Limb (tissue), 2 donors: ENCODE measurements at regions not wholly inside any gene's neighbourhood (a gene's known extent, or its start where the extent isn't known, plus 50 kb on each side); places are given as distances from the start of the nearest gene placed in this dataset.
A peak's percentile ranks its signal among the peaks of the same experiment; 100 is the strongest.

Experiments
- DNase-seq, 2 donors: peaks; one replicate each; pipeline ENCODE4 v3.0.0-alpha.2; 2016; ENCODE audit errors: extremely low spot score in 2 of 2

GRCh38 chr3:146914409-146914808 is 309.3 kb upstream of the PLSCR5 start:
- DNase-seq, result no peak

- peak in 1 of 2 donors; percentile 16 for DNase-seq
These were observed 307.3 kb upstream of the PLSCR5 start for GRCh38 chr3:146912241-146913015.

- no peak for DNase-seq
These were observed 298.8 kb upstream of the PLSCR5 start for GRCh38 chr3:146903927-146904326.

GRCh38 chr3:146899171-146899570 is 294.0 kb upstream of the PLSCR5 start:
- DNase-seq, result no peak

- no peak for DNase-seq
These were observed 291.6 kb upstream of the PLSCR5 start for GRCh38 chr3:146896711-146897110.

GRCh38 chr3:146895026-146895749 is 290.0 kb upstream of the PLSCR5 start:
- DNase-seq, result no peak

- DNase-seq, result no peak
These were observed 289.3 kb upstream of the PLSCR5 start for GRCh38 chr3:146894406-146894805.

GRCh38 chr3:146892041-146892440 is 286.9 kb upstream of the PLSCR5 start:
- no peak for DNase-seq

- DNase-seq, result no peak
These were observed 284.5 kb upstream of the PLSCR5 start for GRCh38 chr3:146889626-146890025.

GRCh38 chr3:146888176-146888575 is 283.0 kb upstream of the PLSCR5 start:
- DNase-seq, result no peak

- DNase-seq, result no peak
These were observed 279.6 kb upstream of the PLSCR5 start for GRCh38 chr3:146884721-146885120.

GRCh38 chr3:146884296-146884695 is 279.1 kb upstream of the PLSCR5 start:
- no peak for DNase-seq

- no peak for DNase-seq
These were observed 278.1 kb upstream of the PLSCR5 start for GRCh38 chr3:146883288-146883687.

- no peak for DNase-seq
These were observed 277.0 kb upstream of the PLSCR5 start for GRCh38 chr3:146881966-146882760.

GRCh38 chr3:146881356-146881755 is 276.2 kb upstream of the PLSCR5 start:
- no peak for DNase-seq

- DNase-seq, result no peak
These were observed 268.6 kb upstream of the PLSCR5 start for GRCh38 chr3:146873748-146874147.

- no peak for DNase-seq
These were observed 260.1 kb upstream of the PLSCR5 start for GRCh38 chr3:146865175-146865755.

- no peak for DNase-seq
These were observed 256.1 kb upstream of the PLSCR5 start for GRCh38 chr3:146861262-146861661.

- DNase-seq, result no peak
These were observed 249.4 kb upstream of the PLSCR5 start for GRCh38 chr3:146854523-146854922.

- DNase-seq, result no peak
These were observed 246.5 kb upstream of the PLSCR5 start for GRCh38 chr3:146851665-146852064.

- no peak for DNase-seq
These were observed 240.2 kb upstream of the PLSCR5 start for GRCh38 chr3:146845361-146845760.

- DNase-seq, result no peak
These were observed 238.3 kb upstream of the PLSCR5 start for GRCh38 chr3:146843476-146843875.
